ENCODE measurements at regions not wholly inside any gene's neighbourhood (a gene's known extent, or its start where the extent isn't known, plus 50 kb on each side); places are given as distances from the start of the nearest gene placed in this dataset.
"Not testable (repeated sequence)": the region's sequence is repeated elsewhere in the genome, so short reads cannot be mapped to it uniquely, and the experiment has no call there.

- not testable (repeated sequence) for H3K4me1 ChIP-seq (ENCODE audit: control insufficient read depth, insufficient read depth, low read length); H3K27me3 ChIP-seq (ENCODE audit: control insufficient read depth, insufficient read depth, low read length); H3K36me3 ChIP-seq (ENCODE audit: control insufficient read depth, insufficient read depth, low read length); H3K27ac ChIP-seq (ENCODE audit: low read length); DNase-seq (ENCODE audit: low read depth, low spot score); H3K9me3 ChIP-seq (ENCODE audit: control insufficient read depth, insufficient read depth, low read length); H3K4me3 ChIP-seq (ENCODE audit: low read length)
- WGBS (ENCODE audit: insufficient coverage, insufficient read length): no CpG with 5 or more reads among the region's 3 CpGs
Measured at GRCh38 chr11:49326651-49327050, 118.2 kb upstream of the FOLH1 start.

GRCh38 chr11:49316180-49316579 is 107.8 kb upstream of the FOLH1 start:
- H3K27ac ChIP-seq (ENCODE audit: low read length): no peak overlapping the region
- H3K4me3 ChIP-seq (ENCODE audit: low read length): no peak overlapping the region
- DNase-seq (ENCODE audit: low read depth, low spot score): no peak
- no peaks in the 10 kb centered on the region for H3K27me3 ChIP-seq (ENCODE audit: control insufficient read depth, insufficient read depth, low read length)
- WGBS (ENCODE audit: insufficient coverage, insufficient read length): no CpG with 5 or more reads among the region's 2 CpGs
- H3K4me1 ChIP-seq (ENCODE audit: control insufficient read depth, insufficient read depth, low read length): no peaks in the 10 kb centered on the region
- no peaks in the 10 kb centered on the region for H3K9me3 ChIP-seq (ENCODE audit: control insufficient read depth, insufficient read depth, low read length)
- no peaks in the 10 kb centered on the region for H3K36me3 ChIP-seq (ENCODE audit: control insufficient read depth, insufficient read depth, low read length)

GRCh38 chr11:49303080-49303479 is 94.7 kb upstream of the FOLH1 start:
- Histone ChIP-seq H3K4me1 (ENCODE audit: control insufficient read depth, insufficient read depth, low read length) (no peaks in the 10 kb centered on the region), H3K36me3 (ENCODE audit: control insufficient read depth, insufficient read depth, low read length) (no peaks in the 10 kb centered on the region), H3K4me3 (ENCODE audit: low read length) (no peak overlapping the region), H3K9me3 (ENCODE audit: control insufficient read depth, insufficient read depth, low read length) (no peaks in the 10 kb centered on the region), H3K27me3 (ENCODE audit: control insufficient read depth, insufficient read depth, low read length) (no peaks in the 10 kb centered on the region), H3K27ac (ENCODE audit: low read length) (no peak overlapping the region)
- WGBS (ENCODE audit: insufficient coverage, insufficient read length): no CpG with 5 or more reads among the region's 1 CpG
- no peak for DNase-seq (ENCODE audit: low read depth, low spot score)

DNA sequence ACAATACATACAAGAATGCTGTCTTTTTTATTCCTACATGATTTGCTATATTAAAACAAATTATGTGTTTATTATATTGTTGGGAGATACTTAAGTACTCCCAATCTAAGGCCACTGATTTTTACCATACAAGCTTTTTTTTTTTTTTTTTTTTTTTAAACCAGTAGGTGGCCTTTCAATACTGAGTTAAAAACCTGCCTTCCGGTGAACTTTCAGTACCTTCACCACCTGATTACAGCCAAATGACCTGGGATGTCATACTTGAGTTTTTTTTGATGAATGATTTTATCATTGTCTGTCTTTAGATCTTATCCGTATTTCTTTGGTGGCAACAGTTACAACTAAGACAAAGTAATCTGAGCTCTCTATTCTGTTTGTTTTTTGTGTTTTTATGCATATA is 94.0 kb upstream of the FOLH1 start:
- Histone ChIP-seq H3K27me3 (ENCODE audit: control insufficient read depth, insufficient read depth, low read length) (no peaks in the 10 kb centered on the region), H3K27ac (ENCODE audit: low read length) (no peak overlapping the region), H3K9me3 (ENCODE audit: control insufficient read depth, insufficient read depth, low read length) (no peaks in the 10 kb centered on the region), H3K4me1 (ENCODE audit: control insufficient read depth, insufficient read depth, low read length) (no peaks in the 10 kb centered on the region), H3K36me3 (ENCODE audit: control insufficient read depth, insufficient read depth, low read length) (no peaks in the 10 kb centered on the region), H3K4me3 (ENCODE audit: low read length) (no peak overlapping the region)
- DNase-seq (ENCODE audit: low read depth, low spot score): no peak
- no CpG with 5 or more reads among the region's 2 CpGs for WGBS (ENCODE audit: insufficient coverage, insufficient read length)

- not testable (repeated sequence) for H3K27ac ChIP-seq (ENCODE audit: low read length); H3K36me3 ChIP-seq (ENCODE audit: control insufficient read depth, insufficient read depth, low read length); H3K4me1 ChIP-seq (ENCODE audit: control insufficient read depth, insufficient read depth, low read length); H3K27me3 ChIP-seq (ENCODE audit: control insufficient read depth, insufficient read depth, low read length); H3K4me3 ChIP-seq (ENCODE audit: low read length); H3K9me3 ChIP-seq (ENCODE audit: control insufficient read depth, insufficient read depth, low read length)
- WGBS (ENCODE audit: insufficient coverage, insufficient read length): no CpG with 5 or more reads among the region's 1 CpG
- peak; percentile 29 for DNase-seq (ENCODE audit: low read depth, low spot score)
Measured at GRCh38 chr11:49298017-49298416, 89.6 kb upstream of the FOLH1 start.

DNA sequence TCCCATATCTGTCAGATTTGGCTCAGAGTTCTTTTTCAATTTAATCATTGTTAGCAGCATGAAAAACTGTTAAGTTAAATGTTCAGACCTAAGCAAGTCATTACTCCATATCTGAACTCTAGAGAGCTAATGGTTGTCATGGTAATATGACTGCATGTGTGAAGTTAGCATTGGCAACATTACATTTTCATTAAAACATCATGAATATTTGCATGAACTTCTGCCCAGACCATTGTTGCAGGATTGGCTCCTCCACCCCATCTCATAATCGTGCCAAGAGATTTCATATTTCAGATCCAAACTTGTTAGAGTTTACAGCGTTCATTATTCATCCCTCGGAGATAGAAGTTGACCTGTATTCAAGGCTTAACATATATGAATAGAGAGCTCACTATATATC is 75.5 kb upstream of the FOLH1 start:
- H3K27me3 ChIP-seq (ENCODE audit: control insufficient read depth, insufficient read depth, low read length); H3K9me3 ChIP-seq (ENCODE audit: control insufficient read depth, insufficient read depth, low read length); H3K4me1 ChIP-seq (ENCODE audit: control insufficient read depth, insufficient read depth, low read length); H3K4me3 ChIP-seq (ENCODE audit: low read length); H3K36me3 ChIP-seq (ENCODE audit: control insufficient read depth, insufficient read depth, low read length); DNase-seq (ENCODE audit: low read depth, low spot score); H3K27ac ChIP-seq (ENCODE audit: low read length): not testable (repeated sequence)
- WGBS (ENCODE audit: insufficient coverage, insufficient read length): no CpG with 5 or more reads among the region's 3 CpGs

DNA sequence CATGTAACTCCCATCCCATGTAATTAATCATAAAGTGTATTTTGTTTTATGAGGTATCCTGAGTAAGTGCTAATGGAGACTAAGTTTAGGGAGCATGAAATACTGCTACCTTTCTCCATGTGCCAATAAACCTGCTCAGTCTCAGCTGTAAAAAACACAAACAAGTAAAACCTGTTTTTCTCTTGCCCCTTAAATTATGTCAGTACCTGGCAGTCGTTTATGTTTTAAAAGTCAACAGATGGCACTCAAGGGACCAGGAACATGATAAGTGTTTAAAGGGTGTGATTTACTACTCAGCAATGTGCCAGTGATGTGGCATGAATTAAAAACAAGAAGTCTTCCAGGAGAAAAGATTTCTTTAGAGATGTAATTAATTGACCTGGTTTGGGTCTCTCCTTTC is 74.9 kb upstream of the FOLH1 start:
- H3K36me3 ChIP-seq (ENCODE audit: control insufficient read depth, insufficient read depth, low read length); DNase-seq (ENCODE audit: low read depth, low spot score); H3K4me3 ChIP-seq (ENCODE audit: low read length); H3K4me1 ChIP-seq (ENCODE audit: control insufficient read depth, insufficient read depth, low read length); H3K27ac ChIP-seq (ENCODE audit: low read length); H3K9me3 ChIP-seq (ENCODE audit: control insufficient read depth, insufficient read depth, low read length); H3K27me3 ChIP-seq (ENCODE audit: control insufficient read depth, insufficient read depth, low read length): not testable (repeated sequence)
- WGBS (ENCODE audit: insufficient coverage, insufficient read length): no CpG with 5 or more reads among the region's 1 CpG

- WGBS (ENCODE audit: insufficient coverage, insufficient read length): no CpG with 5 or more reads among the region's 3 CpGs
- H3K36me3 ChIP-seq (ENCODE audit: control insufficient read depth, insufficient read depth, low read length); DNase-seq (ENCODE audit: low read depth, low spot score); H3K27me3 ChIP-seq (ENCODE audit: control insufficient read depth, insufficient read depth, low read length); H3K27ac ChIP-seq (ENCODE audit: low read length); H3K4me3 ChIP-seq (ENCODE audit: low read length); H3K4me1 ChIP-seq (ENCODE audit: control insufficient read depth, insufficient read depth, low read length); H3K9me3 ChIP-seq (ENCODE audit: control insufficient read depth, insufficient read depth, low read length): not testable (repeated sequence)
Measured at GRCh38 chr11:49282125-49282524, 73.7 kb upstream of the FOLH1 start.

DNA sequence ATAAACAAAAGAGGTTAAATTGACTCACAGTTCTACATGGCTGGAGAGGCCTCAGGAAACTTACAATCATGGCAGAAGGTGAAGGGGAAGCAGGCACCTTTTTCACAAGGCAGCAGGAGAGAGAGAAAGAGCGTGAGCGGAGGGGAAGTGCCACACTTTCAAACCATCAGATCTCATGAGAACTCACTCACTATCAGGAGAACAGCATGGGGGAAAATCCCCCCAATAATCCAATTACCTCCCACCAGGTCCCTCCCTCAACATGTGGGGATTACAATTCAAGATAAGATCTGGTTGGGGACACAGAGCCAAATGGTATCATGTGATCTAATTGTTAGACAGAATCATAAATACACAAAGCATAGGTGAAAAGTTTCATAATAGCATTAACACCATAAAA is 69.5 kb upstream of the FOLH1 start:
- H3K4me3 ChIP-seq (ENCODE audit: low read length); H3K27me3 ChIP-seq (ENCODE audit: control insufficient read depth, insufficient read depth, low read length); H3K4me1 ChIP-seq (ENCODE audit: control insufficient read depth, insufficient read depth, low read length); DNase-seq (ENCODE audit: low read depth, low spot score); H3K27ac ChIP-seq (ENCODE audit: low read length); H3K36me3 ChIP-seq (ENCODE audit: control insufficient read depth, insufficient read depth, low read length); H3K9me3 ChIP-seq (ENCODE audit: control insufficient read depth, insufficient read depth, low read length): not testable (repeated sequence)
- no CpG with 5 or more reads among the region's 2 CpGs for WGBS (ENCODE audit: insufficient coverage, insufficient read length)
